ENCODE measurements at regions not wholly inside any gene's neighbourhood (a gene's known extent, or its start where the extent isn't known, plus 50 kb on each side); places are given as distances from the start of the nearest gene placed in this dataset.

DNA sequence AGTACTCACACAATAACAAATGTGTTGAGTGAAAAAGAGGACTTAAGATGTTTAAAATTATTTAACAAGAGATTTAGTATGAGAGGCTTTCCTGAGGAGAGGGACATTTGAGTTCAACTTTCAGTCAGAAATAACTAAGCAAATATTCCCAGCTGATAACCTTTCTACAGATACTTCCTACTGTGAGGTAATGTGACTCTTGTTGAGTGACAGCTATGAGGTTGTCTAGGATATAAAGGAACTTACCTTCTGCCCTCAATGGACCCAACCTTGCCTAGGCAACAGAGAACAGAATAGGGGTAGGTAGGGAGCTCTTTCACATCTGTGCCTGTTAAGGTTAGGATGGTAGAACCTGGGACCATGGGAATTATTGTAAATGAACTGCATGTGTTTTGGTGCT, 54.7 kb downstream of the GLUD2 start:
- H3K4me1 Mint-ChIP-seq (ENCODE audit: low read depth): peaks cover 8% of the 10 kb centered on the region
- H3K36me3 Mint-ChIP-seq (ENCODE audit: insufficient read depth): peaks cover 6% of the 10 kb centered on the region
- no peak for DNase-seq (ENCODE audit: low spot score, unreplicated experiment)
- H3K9me3 Mint-ChIP-seq (ENCODE audit: low read depth): peaks cover 15% of the 10 kb centered on the region
- TF ChIP-seq, protein P1, sequence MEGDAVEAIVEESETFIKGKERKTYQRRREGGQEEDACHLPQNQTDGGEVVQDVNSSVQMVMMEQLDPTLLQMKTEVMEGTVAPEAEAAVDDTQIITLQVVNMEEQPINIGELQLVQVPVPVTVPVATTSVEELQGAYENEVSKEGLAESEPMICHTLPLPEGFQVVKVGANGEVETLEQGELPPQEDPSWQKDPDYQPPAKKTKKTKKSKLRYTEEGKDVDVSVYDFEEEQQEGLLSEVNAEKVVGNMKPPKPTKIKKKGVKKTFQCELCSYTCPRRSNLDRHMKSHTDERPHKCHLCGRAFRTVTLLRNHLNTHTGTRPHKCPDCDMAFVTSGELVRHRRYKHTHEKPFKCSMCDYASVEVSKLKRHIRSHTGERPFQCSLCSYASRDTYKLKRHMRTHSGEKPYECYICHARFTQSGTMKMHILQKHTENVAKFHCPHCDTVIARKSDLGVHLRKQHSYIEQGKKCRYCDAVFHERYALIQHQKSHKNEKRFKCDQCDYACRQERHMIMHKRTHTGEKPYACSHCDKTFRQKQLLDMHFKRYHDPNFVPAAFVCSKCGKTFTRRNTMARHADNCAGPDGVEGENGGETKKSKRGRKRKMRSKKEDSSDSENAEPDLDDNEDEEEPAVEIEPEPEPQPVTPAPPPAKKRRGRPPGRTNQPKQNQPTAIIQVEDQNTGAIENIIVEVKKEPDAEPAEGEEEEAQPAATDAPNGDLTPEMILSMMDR (IDR thresholded peaks at IDR 0.05; ENCODE audit: unreplicated experiment): no peak
- no peaks in the 10 kb centered on the region for H3K27me3 Mint-ChIP-seq
- no peak overlapping the region for H3K27ac Mint-ChIP-seq
- H3K4me3 Mint-ChIP-seq (ENCODE audit: low read depth): no peak overlapping the region

DNA sequence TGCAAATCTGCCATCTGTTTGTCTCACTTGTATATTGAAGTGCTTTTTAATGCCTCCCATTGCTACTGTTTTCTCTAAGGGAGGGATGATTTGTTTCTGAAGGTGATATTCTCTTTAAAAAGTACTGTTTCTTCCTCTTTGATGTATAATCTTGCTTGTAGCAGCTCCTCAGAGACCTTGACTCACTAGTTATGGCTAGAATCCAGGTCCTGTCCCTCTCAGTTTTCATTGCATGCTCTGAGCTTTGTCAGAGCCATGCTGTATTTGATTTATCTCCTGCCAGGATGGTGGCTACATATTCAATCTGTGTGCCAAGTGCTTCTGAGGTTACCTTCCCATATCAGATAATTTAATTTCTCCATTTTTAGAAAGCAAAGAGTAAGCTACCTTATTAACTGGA, 56.0 kb downstream of the GLUD2 start:
- peaks cover 8% of the 10 kb centered on the region for H3K4me1 Mint-ChIP-seq (ENCODE audit: low read depth)
- no peak overlapping the region for H3K27ac Mint-ChIP-seq
- no peak overlapping the region for H3K4me3 Mint-ChIP-seq (ENCODE audit: low read depth)
- TF ChIP-seq, protein P1 (IDR thresholded peaks at IDR 0.05; ENCODE audit: unreplicated experiment): no peak
- peaks cover 18% of the 10 kb centered on the region for H3K9me3 Mint-ChIP-seq (ENCODE audit: low read depth)
- no peaks in the 10 kb centered on the region for H3K27me3 Mint-ChIP-seq
- peaks cover 6% of the 10 kb centered on the region for H3K36me3 Mint-ChIP-seq (ENCODE audit: insufficient read depth)
- no peak for DNase-seq (ENCODE audit: low spot score, unreplicated experiment)

DNA sequence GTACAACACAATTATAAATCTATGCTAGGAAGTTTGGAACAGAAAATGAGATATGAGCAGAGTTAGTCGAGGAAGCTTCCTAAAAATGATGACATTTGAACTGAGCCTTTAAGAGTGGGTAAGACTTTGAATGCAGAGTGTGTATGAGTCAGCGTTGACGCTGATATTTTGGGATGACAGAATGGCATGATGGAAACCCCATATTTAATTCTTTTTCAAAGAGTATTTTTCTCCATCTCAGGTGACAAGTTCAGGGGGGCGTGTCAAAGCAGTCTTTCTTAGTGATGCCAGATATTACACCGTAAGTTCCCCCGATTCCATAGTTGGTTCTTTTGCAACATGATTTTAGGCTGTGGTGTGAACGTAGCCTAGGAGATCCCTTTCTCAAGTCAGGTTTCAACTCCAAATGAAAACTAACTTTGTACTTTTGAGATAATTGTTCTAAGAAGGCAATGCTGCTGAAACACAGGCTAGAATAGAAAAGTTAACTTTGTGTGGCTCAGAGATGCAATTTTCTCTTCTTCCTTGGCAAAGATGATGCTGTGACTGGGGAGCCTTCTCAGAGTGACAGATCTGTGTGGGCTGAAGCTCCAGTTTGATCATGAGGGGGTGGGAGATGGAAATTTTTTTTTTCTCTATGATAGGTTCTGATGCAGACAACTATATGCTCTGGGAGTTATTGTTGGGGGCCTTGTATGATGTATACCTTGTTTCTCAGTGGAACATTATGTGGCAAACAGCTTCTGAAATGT, 59.2 kb downstream of the GLUD2 start:
- Mint-ChIP-seq H3K27ac (no peak overlapping the region), H3K9me3 (ENCODE audit: low read depth) (peaks cover 8% of the 10 kb centered on the region), H3K4me1 (ENCODE audit: low read depth) (peaks cover 8% of the 10 kb centered on the region), H3K4me3 (ENCODE audit: low read depth) (no peak overlapping the region), H3K36me3 (ENCODE audit: insufficient read depth) (no peaks in the 10 kb centered on the region), H3K27me3 (no peaks in the 10 kb centered on the region)
- TF ChIP-seq, protein P1 (IDR thresholded peaks at IDR 0.05; ENCODE audit: unreplicated experiment): no peak
- no peak for DNase-seq (ENCODE audit: low spot score, unreplicated experiment)

DNA sequence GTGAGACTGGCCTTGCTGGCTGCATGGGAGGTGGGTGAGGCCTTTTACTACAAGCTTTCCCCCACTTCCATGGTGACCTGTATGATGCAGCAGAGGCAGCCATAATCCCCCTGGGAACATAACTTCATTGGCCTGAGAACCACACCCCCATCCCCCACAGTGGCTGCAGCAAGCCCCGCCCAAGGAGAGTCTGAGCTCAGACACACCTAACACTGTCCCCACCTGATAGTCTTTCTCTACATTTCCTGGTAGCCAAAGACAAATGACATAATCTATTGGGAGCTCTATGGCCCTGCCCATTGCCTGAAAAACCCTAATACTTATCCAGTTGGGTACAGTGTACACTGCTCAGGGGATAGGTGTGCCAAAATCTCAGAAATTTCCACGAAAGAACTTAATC, 62.6 kb downstream of the GLUD2 start:
- Mint-ChIP-seq H3K36me3 (ENCODE audit: insufficient read depth) (no peaks in the 10 kb centered on the region), H3K9me3 (ENCODE audit: low read depth) (peaks cover 11% of the 10 kb centered on the region), H3K27me3 (no peaks in the 10 kb centered on the region), H3K4me3 (ENCODE audit: low read depth) (no peak overlapping the region), H3K27ac (no peak overlapping the region), H3K4me1 (ENCODE audit: low read depth) (no peaks in the 10 kb centered on the region)
- DNase-seq (ENCODE audit: low spot score, unreplicated experiment): no peak
- TF ChIP-seq, protein P1 (IDR thresholded peaks at IDR 0.05; ENCODE audit: unreplicated experiment): no peak

DNA sequence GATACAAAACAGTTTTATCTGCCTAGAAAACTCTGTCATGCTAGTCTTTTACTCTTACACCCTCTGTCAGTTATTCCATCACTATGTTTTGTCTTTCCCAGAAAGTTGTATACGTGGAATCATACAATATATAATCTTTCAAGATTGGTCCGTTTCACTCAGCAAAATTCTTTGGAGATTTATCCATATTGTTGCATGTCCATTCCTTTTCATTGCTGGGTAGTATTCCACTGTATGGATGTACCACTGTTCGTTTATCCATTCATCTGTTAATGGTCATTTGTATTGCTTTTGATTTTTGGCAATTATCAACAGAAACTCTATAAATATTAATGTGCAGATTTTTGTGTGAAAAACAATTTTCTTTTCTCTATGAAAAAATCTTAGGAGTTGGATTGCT, 63.1 kb downstream of the GLUD2 start:
- H3K27me3 Mint-ChIP-seq: no peaks in the 10 kb centered on the region
- TF ChIP-seq, protein P1 (IDR thresholded peaks at IDR 0.05; ENCODE audit: unreplicated experiment): no peak
- DNase-seq (ENCODE audit: low spot score, unreplicated experiment): no peak
- H3K4me1 Mint-ChIP-seq (ENCODE audit: low read depth): no peaks in the 10 kb centered on the region
- no peak overlapping the region for H3K27ac Mint-ChIP-seq
- H3K9me3 Mint-ChIP-seq (ENCODE audit: low read depth): peaks cover 11% of the 10 kb centered on the region
- no peak overlapping the region for H3K4me3 Mint-ChIP-seq (ENCODE audit: low read depth)
- no peaks in the 10 kb centered on the region for H3K36me3 Mint-ChIP-seq (ENCODE audit: insufficient read depth)

Data from progenitor cell of endocrine pancreas (in vitro differentiated cells).